GM13977 (cell line): ENCODE measurements at regions not wholly inside any gene's neighbourhood (a gene's known extent, or its start where the extent isn't known, plus 50 kb on each side); places are given as distances from the start of the nearest gene placed in this dataset.

ENCODE experiments used
- DNase-seq: peaks from one replicate; pipeline ENCODE4 v3.0.0; 2012; ENCODE audit warnings: low spot score
- in situ Hi-C: fragments of 300-500 bp; cut with MboI; formaldehyde crosslinking; loops from one replicate; pipeline ENCODE4 v1.12.0; 2022; ENCODE audit warnings: low sequenced_read_pairs, low pct_unique_long_range_greater_than_20kb, mixed read lengths, inconsistent platforms; ENCODE audit not compliant: unreplicated experiment
- TF ChIP-seq, protein P1 (sequence below): IDR thresholded peaks from 2 replicates; pipeline ENCODE4 v1.5.1; 2012; ENCODE audit warnings: mild to moderate bottlenecking, control low read depth; ENCODE audit not compliant: insufficient read depth; ENCODE audit errors: extremely low read depth, missing control alignments

DNA sequence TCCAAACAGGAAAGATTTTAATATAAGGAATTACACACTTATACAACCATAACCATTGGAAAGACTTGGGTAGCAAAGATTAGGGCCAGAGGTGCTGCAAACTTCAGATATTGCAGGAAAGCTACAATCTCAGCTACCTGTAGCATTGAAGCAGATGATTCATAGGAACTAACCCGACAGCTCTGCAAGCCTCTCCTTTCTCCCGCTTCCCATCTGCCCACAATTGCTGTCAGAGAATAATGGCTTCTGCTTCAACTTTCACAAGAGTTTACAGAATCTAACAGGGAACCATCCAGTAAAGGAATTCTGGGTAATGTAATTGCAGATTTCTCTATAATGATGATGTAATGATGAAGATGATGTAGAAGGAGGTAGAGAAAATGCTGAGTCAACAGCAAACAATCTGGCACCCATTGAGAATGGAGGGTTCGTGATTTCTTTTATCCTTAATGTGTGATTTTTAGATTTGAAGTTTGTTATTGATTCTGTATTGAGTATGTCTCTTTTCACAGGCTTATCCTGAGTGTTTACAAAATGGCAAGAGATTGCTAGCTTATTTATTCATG, 70.8 kb upstream of the USP47 start:
- DNase-seq = no peak
- TF ChIP-seq, protein P1, sequence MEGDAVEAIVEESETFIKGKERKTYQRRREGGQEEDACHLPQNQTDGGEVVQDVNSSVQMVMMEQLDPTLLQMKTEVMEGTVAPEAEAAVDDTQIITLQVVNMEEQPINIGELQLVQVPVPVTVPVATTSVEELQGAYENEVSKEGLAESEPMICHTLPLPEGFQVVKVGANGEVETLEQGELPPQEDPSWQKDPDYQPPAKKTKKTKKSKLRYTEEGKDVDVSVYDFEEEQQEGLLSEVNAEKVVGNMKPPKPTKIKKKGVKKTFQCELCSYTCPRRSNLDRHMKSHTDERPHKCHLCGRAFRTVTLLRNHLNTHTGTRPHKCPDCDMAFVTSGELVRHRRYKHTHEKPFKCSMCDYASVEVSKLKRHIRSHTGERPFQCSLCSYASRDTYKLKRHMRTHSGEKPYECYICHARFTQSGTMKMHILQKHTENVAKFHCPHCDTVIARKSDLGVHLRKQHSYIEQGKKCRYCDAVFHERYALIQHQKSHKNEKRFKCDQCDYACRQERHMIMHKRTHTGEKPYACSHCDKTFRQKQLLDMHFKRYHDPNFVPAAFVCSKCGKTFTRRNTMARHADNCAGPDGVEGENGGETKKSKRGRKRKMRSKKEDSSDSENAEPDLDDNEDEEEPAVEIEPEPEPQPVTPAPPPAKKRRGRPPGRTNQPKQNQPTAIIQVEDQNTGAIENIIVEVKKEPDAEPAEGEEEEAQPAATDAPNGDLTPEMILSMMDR = no peak
- in situ Hi-C loops = no loop called here

DNA sequence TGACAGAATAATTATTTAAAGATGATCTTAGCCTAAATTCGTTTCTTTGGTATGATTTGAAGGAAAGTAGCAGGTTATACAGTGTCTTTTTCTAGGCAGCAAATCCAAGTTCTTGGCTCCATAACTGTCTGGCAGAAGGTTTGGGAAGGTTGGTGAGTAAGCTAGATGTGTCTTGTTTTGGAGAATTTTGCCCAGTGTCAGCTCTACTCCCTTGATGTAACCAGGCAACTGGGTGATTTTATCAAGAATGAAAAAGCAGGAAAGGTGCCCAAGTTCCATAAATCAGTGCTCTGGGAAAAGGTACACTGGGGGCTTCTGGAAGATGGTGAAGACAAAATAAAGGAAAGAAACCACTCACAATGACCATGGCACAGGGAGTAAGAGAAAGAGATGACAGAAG, 71.5 kb upstream of the USP47 start:
- no peak for DNase-seq
- TF ChIP-seq, protein P1 = no peak
- in situ Hi-C loops = no loop called here

DNA sequence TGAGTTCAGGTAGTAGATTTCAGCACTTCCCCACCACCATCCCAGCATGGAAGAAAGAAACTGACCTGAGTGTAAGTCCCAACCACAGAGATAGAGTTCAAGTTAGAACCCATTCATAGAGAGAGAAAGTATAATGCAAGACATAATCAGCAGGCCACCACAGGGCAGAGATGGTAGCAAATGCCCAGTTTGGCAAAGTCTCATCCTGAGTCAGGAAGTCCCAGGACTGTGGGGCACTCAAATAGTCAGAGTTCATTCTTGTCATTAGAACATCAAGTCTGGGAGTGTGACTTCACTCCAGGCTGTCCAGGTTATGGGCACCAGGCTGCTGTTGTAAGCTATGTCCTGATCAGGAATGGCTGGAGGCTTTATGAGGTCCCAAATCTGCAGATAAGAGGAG, 72.0 kb upstream of the USP47 start:
- in situ Hi-C loops = no loop called here
- TF ChIP-seq, protein P1 = no peak
- DNase-seq = no peak

DNA sequence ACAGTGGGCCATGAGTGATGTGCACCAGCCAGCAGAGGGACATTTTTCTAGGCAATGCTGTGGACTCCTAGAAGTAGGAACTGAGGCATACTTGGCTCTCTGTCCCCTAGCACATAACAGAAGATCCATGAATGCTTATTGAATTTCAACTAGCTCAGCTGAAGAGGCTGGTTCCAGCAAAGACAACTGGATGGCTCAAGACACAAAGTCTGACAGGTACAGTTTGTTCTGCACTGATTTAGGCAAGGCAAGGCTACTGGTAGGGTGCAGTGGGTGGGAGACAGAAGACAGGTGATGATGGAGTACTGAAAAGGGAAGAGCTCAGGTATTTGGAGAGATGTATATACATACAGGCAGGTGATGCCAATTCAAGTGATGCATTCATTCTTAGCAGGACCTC, 72.4 kb upstream of the USP47 start:
- no peak for DNase-seq
- in situ Hi-C loops = no loop called here
- TF ChIP-seq, protein P1 = no peak

DNA sequence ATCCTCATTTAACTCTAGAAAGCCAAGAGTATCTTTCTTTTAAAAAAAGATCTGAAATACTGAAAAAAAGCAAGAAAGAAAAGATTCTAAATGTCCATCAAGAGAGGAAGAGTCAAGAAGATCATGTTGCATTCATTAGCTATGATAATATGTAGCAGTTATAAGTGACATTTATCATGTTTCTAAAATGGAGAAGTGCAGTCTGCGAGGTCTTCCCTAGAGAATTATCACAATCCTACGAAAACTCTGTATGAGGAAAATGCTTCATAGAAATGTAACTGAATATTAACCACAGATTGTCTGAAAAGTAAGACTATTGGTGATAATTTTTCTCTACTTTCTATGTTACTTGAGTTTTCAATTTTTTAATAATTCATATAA, 77.4 kb upstream of the USP47 start:
- in situ Hi-C loops = no loop called here
- TF ChIP-seq, protein P1 = no peak
- DNase-seq = no peak

DNA sequence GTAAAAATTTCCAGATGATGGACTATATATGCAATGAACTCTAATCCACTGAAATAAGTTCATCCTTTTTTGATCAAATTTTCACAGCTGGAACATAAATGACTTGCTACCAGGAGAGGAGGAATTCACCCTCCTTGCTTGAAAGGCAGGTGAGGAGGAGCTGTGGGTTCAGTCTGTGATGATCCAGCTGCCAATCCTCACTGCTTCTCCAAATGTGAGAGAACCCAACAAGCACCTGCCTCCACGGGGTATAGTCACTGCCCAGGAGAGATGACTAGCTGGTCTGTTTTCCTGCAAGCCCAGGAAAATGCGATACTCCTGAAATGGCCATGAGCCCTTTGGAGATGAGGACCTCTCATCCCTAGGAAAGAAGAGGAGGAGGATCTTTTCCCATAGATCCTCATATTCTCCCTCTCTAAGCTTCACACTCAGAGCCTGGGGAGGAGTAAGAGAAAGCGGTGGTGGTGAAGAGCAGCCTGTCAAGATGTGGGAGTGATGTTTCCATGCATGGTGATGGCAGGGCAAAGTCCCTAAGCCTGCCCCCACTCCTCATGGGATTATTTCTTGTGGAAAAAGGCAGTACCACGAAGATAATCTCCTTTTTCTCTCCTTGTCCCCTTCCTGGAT, 77.9 kb upstream of the USP47 start:
- DNase-seq = no peak
- TF ChIP-seq, protein P1 = no peak
- in situ Hi-C loops = no loop called here
